HG03342 (cell line): ENCODE measurements at regions not wholly inside any gene's neighbourhood (a gene's known extent, or its start where the extent isn't known, plus 50 kb on each side); places are given as distances from the start of the nearest gene placed in this dataset.
A peak's percentile ranks its signal among the peaks of the same experiment; 100 is the strongest.

Experiments used
- ATAC-seq: cut with Tn5 transposase; IDR thresholded peaks from one replicate; pipeline ENCODE4 v1.9.1; 2021; ENCODE audit warnings: mild to moderate bottlenecking, moderate library complexity; ENCODE audit not compliant: unreplicated experiment

- no peak for ATAC-seq
Observed at GRCh38 chr18:31213641-31214040, 51.0 kb upstream of the DSC1 start.

DNA sequence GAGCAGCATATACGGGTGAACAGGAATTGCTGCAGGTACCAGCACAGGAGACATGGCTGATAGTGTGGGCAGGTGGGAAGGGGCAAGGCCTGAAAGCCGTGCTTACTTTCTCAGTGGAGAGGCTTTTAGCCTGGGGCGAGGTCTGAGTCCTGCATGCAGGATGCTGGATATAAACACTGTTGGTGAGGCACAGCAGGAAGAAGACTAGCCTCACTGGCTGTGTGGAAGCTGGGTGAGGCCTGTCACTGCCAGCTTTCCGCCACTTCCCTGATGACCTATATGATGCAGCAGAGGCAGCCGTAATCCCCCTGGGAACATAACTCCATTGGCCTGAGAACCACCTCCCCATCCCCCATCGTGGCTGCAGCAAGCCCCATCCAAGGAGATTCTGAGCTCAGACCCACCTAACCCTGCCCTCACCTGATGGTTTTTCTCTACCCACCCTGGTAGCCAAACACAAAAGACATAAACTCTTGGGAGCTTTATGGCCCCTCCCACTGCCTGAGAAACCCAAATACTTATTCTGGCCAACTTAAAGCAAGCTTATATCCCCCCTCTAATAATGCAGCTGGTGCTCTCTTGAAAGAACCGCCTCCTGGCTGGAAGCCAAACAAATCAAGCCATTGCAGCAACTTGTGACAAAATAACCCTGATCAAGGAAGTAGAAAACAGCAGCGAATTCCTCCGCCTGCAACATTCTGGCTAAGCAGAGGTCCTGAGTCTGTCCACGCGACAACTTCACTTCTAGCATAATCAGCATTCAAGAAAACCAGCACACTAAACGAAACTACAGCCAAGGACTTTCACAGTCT lies 54.6 kb upstream of the DSC1 start:
- ATAC-seq, result no peak

GRCh38 chr18:31218671-31219383 lies 56.2 kb upstream of the DSC1 start:
- no peak for ATAC-seq

DNA sequence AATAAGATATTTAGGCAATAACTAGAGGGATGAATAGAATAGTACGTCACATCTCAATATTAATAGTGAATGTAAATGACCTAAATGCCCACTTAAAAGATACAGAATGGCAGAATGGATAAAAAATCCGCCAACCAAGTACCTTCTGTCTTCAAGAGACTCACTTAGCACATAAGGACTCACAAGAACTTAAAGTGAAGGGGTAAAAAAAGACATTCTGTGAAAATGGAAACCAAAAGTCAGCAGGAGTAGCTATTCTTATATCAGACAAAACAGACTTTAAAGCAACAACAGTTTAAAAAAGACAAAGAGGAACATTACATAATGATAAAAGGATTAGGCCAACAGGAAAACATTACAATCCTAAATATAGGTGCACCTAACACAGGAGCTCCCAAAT lies 56.7 kb upstream of the DSC1 start:
- no peak for ATAC-seq

- no peak for ATAC-seq
Observed at GRCh38 chr18:31223371-31223770, 60.7 kb upstream of the DSC1 start.

DNA sequence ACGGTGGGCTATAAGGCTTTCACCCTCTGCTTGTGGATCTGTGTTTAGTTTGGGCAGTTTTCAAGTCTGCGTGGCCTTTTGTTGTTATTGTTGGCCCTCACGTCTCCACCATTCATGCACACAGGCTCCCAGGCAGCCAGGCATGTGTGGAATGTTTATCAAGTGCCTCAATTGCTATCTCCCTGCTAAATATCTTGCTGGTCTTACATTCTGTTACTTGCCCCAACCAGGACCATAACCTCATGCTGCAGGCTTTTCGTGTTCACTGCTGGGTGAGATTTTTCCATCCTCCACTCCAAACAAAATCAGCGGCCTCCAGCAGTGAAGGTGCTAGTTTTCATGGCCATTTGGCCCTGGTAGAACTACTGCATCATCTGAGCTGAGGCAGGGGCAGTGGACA lies 63.0 kb upstream of the DSC1 start:
- ATAC-seq, result no peak

- ATAC-seq, result no peak
Observed at GRCh38 chr18:31227497-31228229, 65.0 kb upstream of the DSC1 start.

GRCh38 chr18:31229829-31230228 lies 67.2 kb upstream of the DSC1 start:
- ATAC-seq, result peak; percentile 34

GRCh38 chr18:31230495-31230894 lies 67.8 kb upstream of the DSC1 start:
- peak; percentile 88 for ATAC-seq

DNA sequence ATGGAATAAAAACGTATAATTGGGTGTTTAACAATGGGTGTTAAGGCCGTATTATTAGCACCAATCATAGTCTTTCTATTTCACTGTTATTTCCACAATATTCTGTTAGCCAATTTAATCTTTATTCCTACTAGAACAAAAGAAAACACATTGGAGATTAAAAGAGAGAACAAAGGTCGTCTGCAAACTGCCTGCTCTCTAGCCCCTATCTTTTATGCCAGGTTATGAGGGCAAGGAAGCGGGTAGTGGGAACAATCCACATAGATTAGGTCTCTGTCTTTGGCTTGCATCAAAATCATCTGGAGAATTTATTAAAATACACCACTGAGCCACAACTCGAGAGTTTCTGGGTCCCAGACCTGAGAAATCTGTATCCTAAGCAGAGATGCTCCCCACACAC lies 69.4 kb upstream of the DSC1 start:
- no peak for ATAC-seq

DNA sequence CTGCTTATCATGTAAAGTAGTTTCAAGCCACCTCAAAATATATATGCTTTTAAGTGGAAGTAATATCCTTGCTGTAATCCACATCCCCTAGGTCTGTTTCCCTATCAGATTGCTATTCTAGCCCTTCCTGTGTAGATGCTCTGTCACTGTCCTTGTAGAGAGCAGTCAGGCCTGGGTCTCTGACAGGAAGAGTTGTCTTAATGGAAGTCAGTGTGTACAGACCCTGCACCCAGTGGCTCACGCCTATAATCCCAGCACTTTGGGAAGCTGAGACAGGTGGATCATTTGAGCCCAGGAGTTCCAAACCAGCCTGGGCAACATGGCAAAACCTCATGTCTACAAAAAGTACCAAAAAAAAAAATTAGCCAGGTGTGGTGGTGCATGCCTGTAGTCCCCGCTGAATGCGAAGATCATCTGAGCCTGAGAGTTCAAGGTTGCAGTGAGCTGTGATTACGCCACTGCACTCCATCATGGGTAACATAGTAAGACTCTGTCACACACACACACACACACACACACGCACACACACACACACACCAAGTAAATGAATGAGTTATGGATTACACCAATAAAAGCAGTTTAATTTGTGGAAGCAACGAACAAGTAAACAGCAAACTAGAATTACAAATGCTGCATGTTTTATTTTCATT lies 70.2 kb upstream of the DSC1 start:
- ATAC-seq, result no peak

DNA sequence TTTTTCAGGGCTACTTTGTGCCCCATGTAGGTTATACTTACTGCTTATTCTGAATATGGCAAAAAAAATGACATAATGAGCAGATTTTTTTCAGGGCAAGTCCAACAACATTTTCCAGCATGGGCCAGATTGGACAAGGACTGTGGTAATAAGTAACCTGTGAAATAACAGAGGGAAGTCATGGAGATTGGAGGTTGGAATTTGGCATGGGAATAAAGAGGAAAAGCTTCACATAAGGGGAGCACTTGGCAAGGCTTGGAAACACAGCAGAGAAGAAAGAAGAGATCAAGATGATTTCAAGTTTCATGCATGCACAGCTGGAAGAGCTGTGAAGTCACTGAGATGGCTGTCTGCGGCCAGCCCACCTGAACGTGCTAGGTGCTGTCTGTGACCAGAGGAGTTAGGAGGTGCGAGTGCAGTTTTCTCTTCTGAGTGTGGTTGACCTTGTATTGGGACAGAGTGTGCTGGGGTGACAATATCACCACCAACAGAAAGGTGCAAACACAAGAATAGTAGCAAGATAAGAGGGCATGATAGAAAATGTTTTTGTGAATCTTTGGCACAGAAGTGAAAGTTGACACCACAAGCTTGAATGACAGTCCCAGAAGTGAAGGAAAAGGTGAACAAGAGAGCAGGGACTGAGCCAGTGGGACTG lies 71.1 kb upstream of the DSC1 start:
- no peak for ATAC-seq

DNA sequence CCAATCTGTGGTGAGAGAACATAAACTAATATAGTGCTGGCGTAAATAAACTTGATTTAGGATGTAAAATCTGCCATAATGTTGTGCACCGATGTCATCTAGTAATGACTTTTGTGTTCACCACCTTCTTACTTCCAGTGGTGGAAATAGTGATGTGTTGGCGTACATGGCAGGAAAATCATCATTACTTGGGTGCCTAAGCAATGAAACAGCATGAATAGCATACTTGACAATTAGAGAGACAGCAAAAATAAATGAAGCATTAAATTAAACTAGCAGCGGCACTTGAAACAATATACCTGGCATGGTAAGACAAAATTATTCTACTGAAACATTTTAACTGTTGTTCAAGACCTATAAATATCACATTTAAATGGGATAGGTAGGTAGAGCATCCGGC lies 73.2 kb upstream of the DSC1 start:
- ATAC-seq, result no peak

DNA sequence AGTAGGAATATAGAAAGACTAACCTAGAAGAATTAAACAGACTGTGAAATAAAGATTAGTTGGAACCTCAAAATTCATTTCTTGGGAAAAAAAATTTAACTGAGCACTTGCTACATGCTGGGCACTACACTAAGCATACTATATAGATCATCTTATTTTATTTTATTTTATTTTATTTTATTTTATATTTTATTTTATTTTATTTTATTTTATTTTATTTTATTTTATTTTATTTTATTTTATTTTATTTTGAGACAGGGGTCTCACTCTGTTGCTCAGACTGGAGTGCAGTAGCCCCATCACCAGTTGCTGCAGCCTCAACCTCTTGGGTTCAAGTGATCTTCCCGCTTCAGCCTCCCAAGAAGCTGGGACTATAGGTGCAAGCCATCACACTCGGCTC lies 74.5 kb upstream of the DSC1 start:
- ATAC-seq, result no peak

GRCh38 chr18:31241425-31241824 lies 76.5 kb upstream of the DSG1 start:
- ATAC-seq, result no peak

DNA sequence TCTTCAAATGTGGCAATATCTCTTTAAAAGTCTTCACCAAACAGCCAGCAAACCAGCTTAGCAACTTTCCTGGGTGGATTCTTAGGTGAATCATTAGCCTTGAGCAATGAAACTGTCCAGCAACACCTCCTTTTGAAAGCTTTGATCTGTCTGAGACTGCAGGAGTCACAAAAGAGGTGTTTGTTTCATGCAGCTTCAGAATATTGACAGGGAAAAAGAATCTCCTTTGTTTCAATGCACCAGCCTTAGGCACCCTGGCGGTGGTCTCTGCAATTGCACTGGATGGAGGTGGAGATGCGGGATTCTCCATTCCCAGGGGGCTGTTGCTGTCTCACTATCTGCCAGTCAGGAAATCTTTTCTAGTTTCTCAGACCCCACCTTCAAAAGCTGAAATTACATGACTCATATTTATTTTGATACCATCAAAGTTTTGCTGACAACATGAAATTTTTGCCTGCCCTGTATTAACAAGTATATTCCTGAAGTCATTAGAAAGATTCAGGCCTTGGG lies 76.0 kb upstream of the DSG1 start:
- peak; percentile 72 for ATAC-seq

- ATAC-seq, result no peak
Observed at GRCh38 chr18:31243740-31244512, 74.0 kb upstream of the DSG1 start.

DNA sequence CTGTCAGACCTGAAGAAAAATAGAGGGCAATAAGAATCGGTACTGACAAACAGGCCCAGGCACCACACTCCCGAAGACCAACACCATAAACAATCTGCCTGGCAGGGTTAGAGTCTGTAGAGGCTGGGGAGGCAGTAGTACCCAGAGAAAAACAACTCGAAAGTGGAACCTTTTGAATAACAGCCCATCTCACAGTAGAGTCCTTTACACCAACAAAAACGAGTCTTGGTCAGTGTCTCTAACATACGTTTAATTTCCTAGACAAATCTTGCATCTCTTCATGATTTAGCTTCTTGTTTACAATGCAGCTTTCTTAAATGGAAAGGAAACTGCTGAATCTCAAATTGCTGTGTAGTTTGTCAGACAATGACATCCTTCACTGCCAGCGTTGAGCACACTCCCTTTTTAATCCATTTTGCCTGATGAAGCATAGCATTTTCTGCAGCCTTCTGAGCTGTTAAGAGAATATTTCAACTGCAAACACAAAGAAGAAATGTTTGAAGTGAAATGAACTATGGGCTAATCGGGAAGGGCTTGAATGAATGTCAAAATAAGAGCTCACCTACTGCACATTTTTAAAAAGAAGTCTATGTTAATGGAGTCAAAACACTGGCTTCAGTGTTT lies 73.1 kb upstream of the DSG1 start:
- no peak for ATAC-seq

- ATAC-seq, result no peak
Observed at GRCh38 chr18:31245820-31246219, 72.1 kb upstream of the DSG1 start.
